Activated T-helper 1 cell treated with anti-CD3 and anti-CD28 coated beads, Interleukin-12 subunit alpha, Interleukin-12 subunit beta, Interleukin-2, Interleukin-4 antibody, amounts not matched to agents 30 ng/mL and 10 ng/mL and 1 ng/mL, durations not matched to agents 14 hours and 24 hours and 36 hours (primary cell): ENCODE measurements at regions not wholly inside any gene's neighbourhood (a gene's known extent, or its start where the extent isn't known, plus 50 kb on each side); places are given as distances from the start of the nearest gene placed in this dataset.
"Not testable (repeated sequence)": the region's sequence is repeated elsewhere in the genome, so short reads cannot be mapped to it uniquely, and the experiment has no call there.

Experiments
- DNase-seq: peaks from one replicate; pipeline ENCODE4 v3.0.0; 2021; ENCODE audit warnings: low spot score
- H3K27ac Mint-ChIP-seq: one replicate; pipeline ENCODE4 v1.8.0; 2021; ENCODE audit warnings: mild to moderate bottlenecking, mixed read lengths
- H3K27me3 Mint-ChIP-seq: one replicate; pipeline ENCODE4 v1.8.0; 2022; ENCODE audit warnings: mild to moderate bottlenecking, moderate library complexity, mixed read lengths; ENCODE audit not compliant: insufficient read depth
- H3K36me3 Mint-ChIP-seq: one replicate; pipeline ENCODE4 v1.8.0; 2021; ENCODE audit warnings: low read depth, mixed read lengths
- H3K4me1 Mint-ChIP-seq: one replicate; pipeline ENCODE4 v1.8.0; 2021; ENCODE audit warnings: low read depth, mixed read lengths
- H3K4me3 Mint-ChIP-seq: one replicate; pipeline ENCODE4 v1.8.0; 2021; ENCODE audit warnings: mild to moderate bottlenecking, moderate library complexity, mixed read lengths
- H3K9me3 Mint-ChIP-seq: one replicate; pipeline ENCODE4 v1.8.0; 2021; ENCODE audit warnings: mixed read lengths
- intact Hi-C: fragments of 100-400 bp; cut with micrococcal nuclease; formaldehyde crosslinking; loops from one replicate; pipeline ENCODE4 v1.15.1; 2024

DNA sequence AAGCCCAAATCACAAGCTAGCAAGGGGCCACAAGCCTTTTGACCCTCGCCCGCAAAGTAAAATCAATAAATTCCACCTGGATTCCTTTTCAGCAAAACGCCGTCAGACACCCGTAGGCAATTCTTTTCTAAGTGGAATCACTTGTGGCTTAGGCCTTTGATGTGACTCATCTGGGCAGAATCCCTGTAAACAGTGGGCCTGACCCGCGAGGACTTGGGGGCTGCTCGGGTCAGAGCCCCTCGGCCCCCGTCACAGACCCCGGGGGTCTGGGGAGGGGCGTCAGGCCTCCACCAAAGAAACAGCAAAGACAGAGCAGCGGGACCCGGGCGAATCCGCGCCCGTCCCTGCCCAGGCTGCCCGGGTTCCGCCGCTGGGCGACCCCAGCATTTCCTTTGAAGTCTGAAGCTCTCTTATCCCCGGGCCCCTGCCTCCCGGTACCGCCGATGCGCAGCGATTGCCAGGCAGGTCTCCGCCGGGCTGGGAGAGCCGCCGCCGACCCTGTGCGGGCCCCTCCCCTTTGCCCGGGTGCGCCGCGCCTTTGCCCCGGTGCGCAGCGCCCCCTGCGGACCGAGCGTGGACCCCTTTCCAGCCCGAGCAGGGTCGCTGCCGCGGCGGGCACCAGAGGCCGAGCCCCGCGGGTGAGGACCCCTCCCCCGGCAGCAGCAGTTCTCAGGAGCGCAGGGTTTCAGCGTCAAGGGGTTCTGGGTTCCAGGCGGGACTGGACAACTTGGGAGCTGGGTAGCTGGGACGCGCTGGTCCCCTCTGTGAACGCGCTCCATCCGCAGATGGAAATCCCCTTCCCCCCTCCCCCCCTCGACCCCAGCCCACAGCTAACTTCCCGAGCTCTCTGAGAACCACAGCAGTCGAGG lies 178.3 kb downstream of the UACA start:
- peaks cover 23% of the 10 kb centered on the region for H3K27me3 Mint-ChIP-seq
- H3K27ac Mint-ChIP-seq: no peak overlapping the region
- no peaks in the 10 kb centered on the region for H3K36me3 Mint-ChIP-seq
- peaks cover 15% of the 10 kb centered on the region for H3K4me1 Mint-ChIP-seq
- no peak for DNase-seq
- H3K9me3 Mint-ChIP-seq: no peaks in the 10 kb centered on the region
- no peak overlapping the region for H3K4me3 Mint-ChIP-seq
- intact Hi-C loops: no loop called here

DNA sequence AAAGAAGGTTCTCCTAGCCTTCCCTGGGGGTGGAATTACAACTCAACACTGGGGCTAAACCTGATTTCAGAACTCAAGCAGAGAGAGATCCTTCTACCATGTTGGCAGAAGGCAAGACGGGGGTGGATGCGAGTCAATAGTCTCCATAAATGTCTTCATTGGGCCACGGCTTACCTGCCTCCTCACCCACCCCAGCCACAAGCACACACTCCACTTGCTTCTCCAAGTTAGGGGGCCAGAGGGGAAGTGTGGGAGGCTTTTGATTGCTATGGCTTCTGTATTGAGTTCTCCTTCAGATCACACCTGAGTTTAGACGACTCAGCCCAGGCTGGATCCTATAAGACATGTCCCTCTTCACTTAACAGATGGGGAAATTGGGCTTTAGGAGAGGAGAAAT lies 178.9 kb downstream of the UACA start:
- Mint-ChIP-seq H3K27ac (no peak overlapping the region), H3K9me3 (no peaks in the 10 kb centered on the region), H3K27me3 (peaks cover 26% of the 10 kb centered on the region), H3K36me3 (no peaks in the 10 kb centered on the region), H3K4me3 (no peak overlapping the region), H3K4me1 (peaks cover 13% of the 10 kb centered on the region)
- DNase-seq: no peak
- intact Hi-C loops: no loop called here

DNA sequence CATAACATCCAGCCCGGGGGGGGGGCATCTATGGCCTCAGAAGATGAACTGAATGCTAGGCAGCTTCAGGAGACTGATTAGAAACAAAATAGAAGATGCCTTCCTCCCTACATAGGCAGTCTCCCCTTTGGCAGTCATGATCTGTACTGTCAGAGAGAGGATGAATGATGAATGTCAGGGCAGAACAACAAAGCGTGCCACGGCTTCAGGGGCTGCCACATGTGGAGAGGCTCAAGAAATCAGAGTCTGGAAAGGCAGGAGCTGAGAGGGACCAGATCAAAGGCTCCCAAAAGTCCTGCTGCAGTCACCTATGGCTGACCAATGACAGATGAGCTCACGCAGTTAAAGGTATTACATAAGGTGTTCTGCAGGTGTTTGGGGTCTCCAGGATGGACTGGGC lies 180.4 kb downstream of the UACA start:
- DNase-seq: no peak
- H3K9me3 Mint-ChIP-seq: no peaks in the 10 kb centered on the region
- H3K27me3 Mint-ChIP-seq: peaks cover 24% of the 10 kb centered on the region
- no peaks in the 10 kb centered on the region for H3K4me1 Mint-ChIP-seq
- no peaks in the 10 kb centered on the region for H3K36me3 Mint-ChIP-seq
- H3K4me3 Mint-ChIP-seq: no peak overlapping the region
- intact Hi-C loops: no loop called here
- no peak overlapping the region for H3K27ac Mint-ChIP-seq

DNA sequence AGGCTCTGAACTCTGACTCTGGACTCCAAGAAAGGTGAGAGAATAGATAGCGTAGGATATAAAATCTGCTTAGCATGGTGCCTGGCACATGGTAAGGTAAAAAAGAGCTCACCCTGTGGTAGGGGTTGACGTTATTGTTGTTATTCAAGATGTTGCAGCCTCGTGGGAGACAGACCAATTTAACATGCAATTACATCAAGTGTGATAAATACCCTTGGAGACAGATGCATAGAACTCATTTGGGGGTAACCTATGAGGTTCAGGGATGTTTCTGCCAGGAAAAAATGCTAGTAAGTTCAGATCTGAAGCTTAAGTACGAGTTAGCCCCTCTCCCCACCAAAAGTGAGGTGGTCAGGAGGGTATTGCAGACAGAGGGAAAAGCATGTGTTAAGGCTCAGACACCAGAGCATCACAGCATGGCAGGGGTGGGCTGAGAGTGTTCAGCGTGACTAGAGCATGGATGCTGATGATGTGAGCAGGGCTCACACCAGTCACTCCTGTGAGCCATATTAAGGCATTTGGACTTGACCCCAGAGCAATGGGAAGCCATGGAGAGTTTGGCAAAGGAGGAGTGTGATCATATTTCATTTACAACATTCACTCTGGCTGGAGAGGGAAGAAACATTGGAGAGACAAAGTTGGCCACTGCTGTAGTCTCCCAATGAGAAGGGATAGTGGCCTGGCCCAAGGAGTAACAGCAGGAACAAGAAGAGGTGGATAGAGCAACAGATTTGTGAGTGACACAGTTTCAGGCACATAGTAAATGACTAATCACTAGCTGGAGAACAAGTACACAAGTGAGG lies 181.0 kb downstream of the UACA start:
- intact Hi-C loops: no loop called here
- no peak overlapping the region for H3K4me3 Mint-ChIP-seq

DNA sequence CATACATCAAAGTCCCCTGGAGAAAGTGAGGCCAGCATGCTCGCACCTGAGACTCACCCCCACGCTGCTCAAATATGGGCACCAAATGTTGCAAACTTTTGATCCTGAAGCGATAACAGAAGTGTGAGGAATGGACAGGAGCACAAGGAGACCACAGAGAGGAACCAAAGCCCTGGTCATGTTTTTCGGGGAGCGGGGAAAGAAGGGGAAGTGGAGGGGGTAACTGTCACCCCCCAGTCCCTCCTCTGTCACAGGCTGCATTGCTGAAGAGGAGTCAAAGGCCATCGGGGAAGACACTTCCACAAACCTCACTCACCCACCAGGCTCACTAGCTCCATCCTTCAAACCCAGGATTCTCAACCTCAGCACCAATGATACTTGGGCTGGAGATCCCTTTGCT lies 182.4 kb downstream of the UACA start:
- Mint-ChIP-seq H3K4me1 (no peaks in the 10 kb centered on the region), H3K36me3 (no peaks in the 10 kb centered on the region), H3K27me3 (peaks cover 21% of the 10 kb centered on the region), H3K9me3 (no peaks in the 10 kb centered on the region), H3K4me3 (no peak overlapping the region), H3K27ac (no peak overlapping the region)
- intact Hi-C loops: no loop called here
- DNase-seq: no peak

More for the DNA sequence above, 181.0 kb downstream of the UACA start:
- Mint-ChIP-seq H3K36me3 (no peaks in the 10 kb centered on the region), H3K27ac (no peak overlapping the region), H3K27me3 (peaks cover 24% of the 10 kb centered on the region), H3K4me1 (no peaks in the 10 kb centered on the region), H3K9me3 (no peaks in the 10 kb centered on the region)
- no peak for DNase-seq

DNA sequence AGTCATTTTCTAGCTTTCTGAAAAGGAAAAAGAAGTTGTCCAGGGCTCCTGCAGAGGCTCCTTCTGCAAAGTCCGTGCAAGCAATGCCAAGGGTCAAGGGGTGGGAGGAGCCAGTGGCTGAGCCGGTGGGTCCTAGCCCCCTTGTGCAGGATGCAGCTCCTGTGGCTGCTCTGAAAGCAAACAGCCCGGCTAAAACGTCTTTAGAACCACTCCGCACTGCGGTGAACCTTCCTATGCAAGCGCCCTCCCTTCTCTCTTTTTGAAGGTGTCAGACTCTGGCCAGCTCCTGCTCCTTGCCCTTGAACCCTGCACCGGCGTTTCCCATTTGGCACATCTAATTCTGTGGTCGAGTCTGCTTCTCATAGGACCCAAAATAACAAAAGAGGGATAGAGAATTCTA lies 183.1 kb downstream of the UACA start:
- H3K27ac Mint-ChIP-seq: no peak overlapping the region
- H3K36me3 Mint-ChIP-seq: no peaks in the 10 kb centered on the region
- H3K9me3 Mint-ChIP-seq: no peaks in the 10 kb centered on the region
- H3K27me3 Mint-ChIP-seq: peaks cover 21% of the 10 kb centered on the region
- no peak overlapping the region for H3K4me3 Mint-ChIP-seq
- peaks cover 4% of the 10 kb centered on the region for H3K4me1 Mint-ChIP-seq
- DNase-seq: no peak
- intact Hi-C loops: no loop called here

DNA sequence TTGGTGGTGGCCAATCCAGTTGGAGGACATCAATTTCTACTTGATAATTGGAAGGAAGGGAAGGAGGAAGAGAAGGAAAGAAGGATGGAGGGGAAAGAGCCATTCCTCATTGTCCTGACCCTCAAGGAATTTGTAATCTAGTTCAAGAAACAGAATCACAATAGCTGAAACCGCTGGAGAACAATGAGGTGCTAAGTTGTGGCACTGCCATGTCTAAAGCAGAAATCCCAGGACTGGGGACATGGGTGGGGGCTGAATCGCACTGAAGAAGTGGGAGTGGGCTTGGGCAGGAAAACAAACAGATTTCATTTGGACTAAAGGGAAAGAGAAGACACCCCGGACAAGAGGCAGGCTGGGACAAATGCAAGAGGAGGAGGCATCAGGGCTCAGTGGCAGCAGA lies 183.6 kb downstream of the UACA start:
- Mint-ChIP-seq H3K27me3 (peaks cover 21% of the 10 kb centered on the region), H3K36me3 (no peaks in the 10 kb centered on the region), H3K27ac (no peak overlapping the region), H3K4me3 (no peak overlapping the region), H3K4me1 (peaks cover 4% of the 10 kb centered on the region), H3K9me3 (no peaks in the 10 kb centered on the region)
- DNase-seq: no peak
- intact Hi-C loops: no loop called here

DNA sequence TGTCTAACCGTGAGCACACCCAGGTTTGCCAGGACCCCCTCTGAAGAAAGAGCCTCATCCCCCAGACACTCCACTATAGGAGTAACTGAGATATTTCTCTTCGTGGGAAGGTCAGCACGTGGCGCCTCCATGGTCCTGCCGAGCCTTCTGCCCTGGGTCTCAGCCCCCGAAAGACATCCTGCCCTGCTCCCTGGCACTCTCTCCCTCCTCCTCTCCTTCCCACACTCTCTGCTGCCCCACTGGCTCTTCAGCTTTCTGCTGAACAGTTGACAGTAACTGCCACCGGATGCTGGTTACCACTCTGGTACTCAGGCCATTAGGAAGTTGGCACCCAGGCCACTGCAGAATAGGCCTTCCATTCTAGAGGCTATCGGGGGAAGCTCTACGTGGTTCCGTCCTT lies 185.2 kb downstream of the UACA start:
- no peaks in the 10 kb centered on the region for H3K36me3 Mint-ChIP-seq
- peaks cover 12% of the 10 kb centered on the region for H3K27me3 Mint-ChIP-seq
- peaks cover 5% of the 10 kb centered on the region for H3K9me3 Mint-ChIP-seq
- intact Hi-C loops: no loop called here
- H3K4me3 Mint-ChIP-seq: no peak overlapping the region
- peaks cover 4% of the 10 kb centered on the region for H3K4me1 Mint-ChIP-seq
- H3K27ac Mint-ChIP-seq: no peak overlapping the region
- DNase-seq: no peak

DNA sequence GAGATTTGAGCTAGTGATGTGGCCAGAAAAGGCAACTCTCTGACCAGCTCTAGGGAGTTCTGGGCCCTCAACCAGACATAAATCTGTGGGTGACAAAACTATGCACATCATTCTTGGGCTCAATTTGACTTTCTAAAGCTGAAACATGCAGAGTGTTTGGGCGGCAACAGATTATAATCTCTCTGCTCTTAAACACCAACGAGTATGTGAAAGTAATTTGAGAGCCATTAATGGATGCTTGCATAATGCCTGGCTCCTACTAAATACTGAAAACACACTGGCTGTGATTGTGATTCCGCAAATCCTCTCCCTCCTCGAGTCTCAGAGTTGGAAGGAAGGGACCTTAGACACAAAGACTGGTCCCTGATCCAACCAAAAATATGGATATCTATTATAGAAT lies 186.7 kb downstream of the UACA start:
- Mint-ChIP-seq H3K9me3 (peaks cover 5% of the 10 kb centered on the region), H3K4me3 (no peak overlapping the region), H3K36me3 (no peaks in the 10 kb centered on the region), H3K27me3 (peaks cover 14% of the 10 kb centered on the region), H3K27ac (no peak overlapping the region), H3K4me1 (peaks cover 4% of the 10 kb centered on the region)
- no peak for DNase-seq
- intact Hi-C loops: no loop called here

DNA sequence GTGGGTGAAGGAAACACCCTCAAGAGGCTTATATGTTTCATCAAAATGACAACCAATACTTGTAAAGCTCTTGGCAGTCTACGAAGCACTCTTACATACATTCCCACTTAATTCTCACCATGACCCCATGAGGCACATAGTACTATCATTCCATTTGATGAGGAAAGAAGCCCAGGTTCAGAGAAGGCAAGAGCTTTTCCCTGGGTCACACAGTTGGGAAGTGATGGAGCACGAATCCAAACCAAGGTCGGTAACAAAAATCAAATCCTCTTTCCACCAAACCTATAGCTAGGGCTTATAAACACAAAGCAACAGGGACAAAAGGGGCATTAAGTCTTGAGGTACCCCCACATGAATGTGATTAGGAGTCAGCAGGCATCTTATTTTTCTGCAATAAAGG lies 187.1 kb downstream of the UACA start:
- Mint-ChIP-seq H3K27ac (no peak overlapping the region), H3K36me3 (no peaks in the 10 kb centered on the region), H3K4me3 (no peak overlapping the region), H3K27me3 (peaks cover 14% of the 10 kb centered on the region), H3K9me3 (peaks cover 5% of the 10 kb centered on the region), H3K4me1 (peaks cover 4% of the 10 kb centered on the region)
- DNase-seq: no peak
- intact Hi-C loops: no loop called here

DNA sequence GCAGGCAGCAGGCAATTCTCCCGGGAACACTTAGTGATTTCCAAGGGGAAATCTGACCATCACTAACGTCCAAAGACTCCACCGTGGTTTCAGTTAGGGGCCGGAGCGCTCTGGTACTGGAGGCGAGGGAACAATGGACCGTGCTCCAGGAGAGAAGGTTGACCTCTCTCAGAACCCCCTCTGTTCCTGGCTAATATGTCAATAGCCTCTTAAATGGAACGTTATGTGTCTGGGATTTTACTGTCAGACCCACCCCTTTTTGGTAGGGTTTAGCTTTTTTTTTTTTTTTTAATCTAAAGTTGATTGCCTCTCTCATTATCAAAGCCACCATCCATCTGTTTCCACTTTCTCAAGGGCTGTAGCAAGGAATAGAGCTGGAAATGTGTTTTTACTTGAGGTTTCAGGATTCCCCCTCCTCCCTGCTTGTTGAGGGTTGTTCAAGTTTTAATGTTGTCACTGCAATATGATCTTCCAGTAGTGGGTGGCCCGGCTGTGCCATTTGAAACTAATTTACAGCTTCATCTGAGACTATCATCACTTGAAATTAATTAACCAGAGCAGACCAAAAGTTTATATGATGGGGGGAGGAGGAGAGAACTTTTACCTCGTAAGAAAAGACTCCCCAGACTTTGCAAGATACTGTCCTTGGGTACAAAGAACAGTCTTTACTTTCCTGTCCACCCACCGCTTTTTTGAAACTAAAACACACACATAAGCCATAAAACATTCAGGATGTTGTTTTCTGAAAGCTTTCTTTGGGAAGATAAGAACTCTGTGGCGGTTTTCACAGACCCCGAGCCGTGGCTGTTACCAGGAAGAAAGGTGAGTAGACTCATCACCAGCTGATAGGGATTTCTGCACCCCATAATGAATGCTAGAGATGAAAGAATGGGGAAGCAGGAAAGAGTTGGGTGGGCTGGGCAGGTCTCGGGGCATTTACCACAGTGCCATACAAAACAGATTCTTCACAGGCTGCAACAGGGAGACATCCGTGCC lies 187.8 kb downstream of the UACA start:
- H3K4me1 Mint-ChIP-seq: peaks cover 4% of the 10 kb centered on the region
- no peak for DNase-seq
- H3K27ac Mint-ChIP-seq: no peak overlapping the region
- peaks cover 14% of the 10 kb centered on the region for H3K27me3 Mint-ChIP-seq
- H3K36me3 Mint-ChIP-seq: no peaks in the 10 kb centered on the region
- intact Hi-C loops: no loop called here
- peaks cover 5% of the 10 kb centered on the region for H3K9me3 Mint-ChIP-seq
- H3K4me3 Mint-ChIP-seq: no peak overlapping the region

DNA sequence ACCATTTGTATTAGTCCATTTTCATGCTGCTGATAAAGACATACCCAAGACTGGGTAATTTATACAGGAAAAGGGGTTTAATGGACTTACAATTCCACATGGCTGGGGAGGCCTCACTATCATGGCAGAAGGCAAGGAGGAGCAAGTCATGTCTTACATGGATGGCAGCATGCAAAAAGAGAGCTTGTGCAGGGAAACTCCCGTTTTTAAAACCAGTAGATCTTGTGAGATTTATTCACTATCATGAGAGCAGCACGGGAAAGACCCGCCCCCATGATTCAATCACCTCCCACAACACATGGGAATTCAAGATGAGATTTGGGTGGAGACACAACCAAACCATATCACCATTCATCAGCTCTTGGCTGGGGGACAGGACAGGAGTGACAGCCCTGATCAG lies 189.0 kb downstream of the UACA start:
- intact Hi-C loops: loop anchor here (1.0 kb wide), 1 partner anchor 38 kb away; no protein-coding TSS in a partner anchor
- H3K27ac Mint-ChIP-seq, DNase-seq, H3K9me3 Mint-ChIP-seq, H3K4me3 Mint-ChIP-seq, H3K36me3 Mint-ChIP-seq, H3K4me1 Mint-ChIP-seq: not testable (repeated sequence)
- H3K27me3 Mint-ChIP-seq: peaks cover 11% of the 10 kb centered on the region
